Stimulated activated naive CD8-positive, alpha-beta T cell treated with anti-CD3 and anti-CD28 coated beads, Interleukin-15, amount 100 ng/mL, for 72 hours (primary cell): ENCODE measurements at regions not wholly inside any gene's neighbourhood (a gene's known extent, or its start where the extent isn't known, plus 50 kb on each side); places are given as distances from the start of the nearest gene placed in this dataset.
"Not testable (repeated sequence)": the region's sequence is repeated elsewhere in the genome, so short reads cannot be mapped to it uniquely, and the experiment has no call there.

Source experiments
- ATAC-seq: fragments of 150-1000 bp; cut with Tn5 transposase; 2 replicates; pipeline ENCODE4 v1.10.0; 2021; ENCODE audit warnings: mild to moderate bottlenecking, moderate library complexity
- DNase-seq, 2 donors: peaks; one replicate each; pipeline ENCODE4 v3.0.0; 2021 to 2022
- H3K27ac Mint-ChIP-seq, 2 donors: one replicate each; pipeline ENCODE4 v1.8.0; 2022; ENCODE audit warnings: mild to moderate bottlenecking in 2 of 2, mixed read lengths in 2 of 2, moderate library complexity in 2 of 2
- H3K27me3 Mint-ChIP-seq: one replicate; pipeline ENCODE4 v1.8.0; 2022; ENCODE audit warnings: mixed read lengths
- H3K4me1 Mint-ChIP-seq: one replicate; pipeline ENCODE4 v1.8.0; 2022; ENCODE audit warnings: mild to moderate bottlenecking, mixed read lengths
- H3K4me3 Mint-ChIP-seq, 2 donors: one replicate each; pipeline ENCODE4 v1.8.0; 2022; ENCODE audit warnings: mild to moderate bottlenecking in 2 of 2, mixed read lengths in 2 of 2, moderate library complexity in 1 of 2
- H3K9me3 Mint-ChIP-seq, 2 donors: one replicate each; pipeline ENCODE4 v1.8.0; 2022; ENCODE audit warnings: mixed read lengths in 2 of 2

GRCh38 chr7:108943048-108943447, 373.4 kb downstream of the DNAJB9 start:
- H3K4me3 Mint-ChIP-seq, H3K4me1 Mint-ChIP-seq, DNase-seq, H3K27me3 Mint-ChIP-seq, H3K27ac Mint-ChIP-seq, ATAC-seq: not testable (repeated sequence)
- H3K9me3 Mint-ChIP-seq: peaks cover 5 to 18% of the 10 kb centered on the region in 2 donors

- H3K27ac Mint-ChIP-seq: no peak overlapping the region
- no peaks in the 10 kb centered on the region for H3K27me3 Mint-ChIP-seq
- H3K4me3 Mint-ChIP-seq: no peak overlapping the region
- peaks cover 5 to 23% of the 10 kb centered on the region in 2 donors for H3K9me3 Mint-ChIP-seq
- DNase-seq: no peak
- H3K4me1 Mint-ChIP-seq: no peaks in the 10 kb centered on the region
- ATAC-seq: no peak
These were observed 377.9 kb downstream of the DNAJB9 start for GRCh38 chr7:108947526-108947925.

GRCh38 chr7:108972004-108972403, 402.3 kb downstream of the DNAJB9 start:
- no peaks in the 10 kb centered on the region for H3K9me3 Mint-ChIP-seq
- no peaks in the 10 kb centered on the region for H3K27me3 Mint-ChIP-seq
- ATAC-seq: no peak
- DNase-seq: no peak
- no peaks in the 10 kb centered on the region for H3K4me1 Mint-ChIP-seq
- H3K27ac Mint-ChIP-seq: no peak overlapping the region
- H3K4me3 Mint-ChIP-seq: no peak overlapping the region

- DNase-seq (no peak), ATAC-seq (no peak)
- Mint-ChIP-seq H3K4me3 (no peak overlapping the region), H3K4me1 (no peaks in the 10 kb centered on the region), H3K9me3 (no peaks in the 10 kb centered on the region), H3K27me3 (no peaks in the 10 kb centered on the region), H3K27ac (no peak overlapping the region)
These were observed 403.4 kb downstream of the DNAJB9 start for GRCh38 chr7:108973075-108973474.

GRCh38 chr7:108974641-108975040, 405.0 kb downstream of the DNAJB9 start:
- Mint-ChIP-seq H3K4me1 (no peaks in the 10 kb centered on the region), H3K9me3 (peaks cover 5% of the 10 kb centered on the region in 2 donors), H3K27me3 (no peaks in the 10 kb centered on the region), H3K27ac (no peak overlapping the region), H3K4me3 (no peak overlapping the region)
- no peak for DNase-seq
- no peak for ATAC-seq

- no peak for ATAC-seq
- Mint-ChIP-seq H3K27me3 (no peaks in the 10 kb centered on the region), H3K27ac (no peak overlapping the region), H3K4me3 (no peak overlapping the region), H3K9me3 (peaks cover 3 to 11% of the 10 kb centered on the region in 2 donors), H3K4me1 (no peaks in the 10 kb centered on the region)
- DNase-seq: no peak
These were observed 415.4 kb downstream of the DNAJB9 start for GRCh38 chr7:108985037-108985436.

GRCh38 chr7:108989319-108989718, 419.6 kb downstream of the DNAJB9 start:
- H3K4me1 Mint-ChIP-seq: no peaks in the 10 kb centered on the region
- ATAC-seq: no peak
- no peak overlapping the region for H3K27ac Mint-ChIP-seq
- no peak overlapping the region for H3K4me3 Mint-ChIP-seq
- DNase-seq: no peak
- H3K27me3 Mint-ChIP-seq: no peaks in the 10 kb centered on the region
- no peaks in the 10 kb centered on the region for H3K9me3 Mint-ChIP-seq

GRCh38 chr7:108997480-108997879, 427.8 kb downstream of the DNAJB9 start:
- Mint-ChIP-seq H3K27ac (no peak overlapping the region), H3K4me1 (no peaks in the 10 kb centered on the region), H3K27me3 (no peaks in the 10 kb centered on the region), H3K4me3 (no peak overlapping the region), H3K9me3 (no peaks in the 10 kb centered on the region)
- ATAC-seq (no peak), DNase-seq (no peak)

- no peaks in the 10 kb centered on the region for H3K4me1 Mint-ChIP-seq
- ATAC-seq: no peak
- H3K27ac Mint-ChIP-seq: no peak overlapping the region
- no peaks in the 10 kb centered on the region for H3K9me3 Mint-ChIP-seq
- no peaks in the 10 kb centered on the region for H3K27me3 Mint-ChIP-seq
- no peak overlapping the region for H3K4me3 Mint-ChIP-seq
- DNase-seq: no peak
These were observed 434.1 kb downstream of the DNAJB9 start for GRCh38 chr7:109003742-109004141.

- H3K4me1 Mint-ChIP-seq: no peaks in the 10 kb centered on the region
- no peak overlapping the region for H3K4me3 Mint-ChIP-seq
- no peak overlapping the region for H3K27ac Mint-ChIP-seq
- no peaks in the 10 kb centered on the region for H3K9me3 Mint-ChIP-seq
- ATAC-seq (no peak), DNase-seq (no peak)
- no peaks in the 10 kb centered on the region for H3K27me3 Mint-ChIP-seq
These were observed 440.0 kb downstream of the DNAJB9 start for GRCh38 chr7:109009636-109010035.

- Mint-ChIP-seq H3K27ac (no peak overlapping the region), H3K4me1 (no peaks in the 10 kb centered on the region), H3K27me3 (no peaks in the 10 kb centered on the region), H3K9me3 (peaks cover 6 to 13% of the 10 kb centered on the region in 2 donors), H3K4me3 (no peak overlapping the region)
- no peak for DNase-seq
- no peak for ATAC-seq
These were observed 450.6 kb downstream of the DNAJB9 start for GRCh38 chr7:109020251-109020650.

GRCh38 chr7:109021390-109021789, 451.7 kb downstream of the DNAJB9 start:
- Mint-ChIP-seq H3K27ac (no peak overlapping the region), H3K27me3 (no peaks in the 10 kb centered on the region), H3K4me1 (no peaks in the 10 kb centered on the region), H3K9me3 (peaks cover 3 to 6% of the 10 kb centered on the region in 2 donors), H3K4me3 (no peak overlapping the region)
- DNase-seq: no peak
- ATAC-seq: no peak

- no peak overlapping the region for H3K4me3 Mint-ChIP-seq
- H3K9me3 Mint-ChIP-seq: peaks cover 6 to 11% of the 10 kb centered on the region in 2 donors
- ATAC-seq: no peak
- H3K27ac Mint-ChIP-seq: no peak overlapping the region
- no peak for DNase-seq
- no peaks in the 10 kb centered on the region for H3K4me1 Mint-ChIP-seq
- no peaks in the 10 kb centered on the region for H3K27me3 Mint-ChIP-seq
These were observed 460.2 kb downstream of the DNAJB9 start for GRCh38 chr7:109029866-109030265.

- ATAC-seq (no peak), DNase-seq (no peak)
- Mint-ChIP-seq H3K27ac (no peak overlapping the region), H3K9me3 (peaks cover 5 to 8% of the 10 kb centered on the region in 2 donors), H3K4me3 (no peak overlapping the region), H3K27me3 (no peaks in the 10 kb centered on the region), H3K4me1 (no peaks in the 10 kb centered on the region)
These were observed 475.0 kb downstream of the DNAJB9 start for GRCh38 chr7:109044691-109045090.

- H3K27me3 Mint-ChIP-seq: no peaks in the 10 kb centered on the region
- peaks cover 0 to 5% of the 10 kb centered on the region in 2 donors for H3K9me3 Mint-ChIP-seq
- H3K4me3 Mint-ChIP-seq: no peak overlapping the region
- DNase-seq: no peak
- no peaks in the 10 kb centered on the region for H3K4me1 Mint-ChIP-seq
- no peak for ATAC-seq
- no peak overlapping the region for H3K27ac Mint-ChIP-seq
These were observed 479.7 kb downstream of the DNAJB9 start for GRCh38 chr7:109049366-109049765.

- ATAC-seq: no peak
- DNase-seq: no peak
- no peak overlapping the region for H3K27ac Mint-ChIP-seq
- no peaks in the 10 kb centered on the region for H3K27me3 Mint-ChIP-seq
- no peak overlapping the region for H3K4me3 Mint-ChIP-seq
- H3K4me1 Mint-ChIP-seq: no peaks in the 10 kb centered on the region
- peaks cover 7 to 9% of the 10 kb centered on the region in 2 donors for H3K9me3 Mint-ChIP-seq
These were observed 489.4 kb downstream of the DNAJB9 start for GRCh38 chr7:109059089-109059488.

GRCh38 chr7:109062798-109063197, 493.1 kb downstream of the DNAJB9 start:
- Mint-ChIP-seq H3K4me1 (no peaks in the 10 kb centered on the region), H3K4me3 (no peak overlapping the region), H3K27ac (no peak overlapping the region), H3K9me3 (peaks cover 7 to 9% of the 10 kb centered on the region in 2 donors), H3K27me3 (no peaks in the 10 kb centered on the region)
- no peak for ATAC-seq
- DNase-seq: no peak
